HL-60 (cell line): ENCODE measurements at regions not wholly inside any gene's neighbourhood (a gene's known extent, or its start where the extent isn't known, plus 50 kb on each side); places are given as distances from the start of the nearest gene placed in this dataset.

Experiments used
- CTCF ChIP-seq: IDR thresholded peaks from one replicate; pipeline ENCODE4 v1.5.1; 2011; ENCODE audit warnings: low read length, control low read depth, inconsistent platforms; ENCODE audit not compliant: insufficient read depth
- POLR2AphosphoS5 ChIP-seq: IDR thresholded peaks from 2 replicates; pipeline ENCODE4 v1.6.1; 2012; ENCODE audit warnings: low read depth
- TF ChIP-seq, protein P1 (sequence below): IDR thresholded peaks from 2 replicates; pipeline ENCODE4 v1.6.1; 2012; ENCODE audit warnings: low read depth; ENCODE audit not compliant: insufficient replicate concordance

- no peak for TF ChIP-seq POLR2AphosphoS5
- TF ChIP-seq, protein P1, sequence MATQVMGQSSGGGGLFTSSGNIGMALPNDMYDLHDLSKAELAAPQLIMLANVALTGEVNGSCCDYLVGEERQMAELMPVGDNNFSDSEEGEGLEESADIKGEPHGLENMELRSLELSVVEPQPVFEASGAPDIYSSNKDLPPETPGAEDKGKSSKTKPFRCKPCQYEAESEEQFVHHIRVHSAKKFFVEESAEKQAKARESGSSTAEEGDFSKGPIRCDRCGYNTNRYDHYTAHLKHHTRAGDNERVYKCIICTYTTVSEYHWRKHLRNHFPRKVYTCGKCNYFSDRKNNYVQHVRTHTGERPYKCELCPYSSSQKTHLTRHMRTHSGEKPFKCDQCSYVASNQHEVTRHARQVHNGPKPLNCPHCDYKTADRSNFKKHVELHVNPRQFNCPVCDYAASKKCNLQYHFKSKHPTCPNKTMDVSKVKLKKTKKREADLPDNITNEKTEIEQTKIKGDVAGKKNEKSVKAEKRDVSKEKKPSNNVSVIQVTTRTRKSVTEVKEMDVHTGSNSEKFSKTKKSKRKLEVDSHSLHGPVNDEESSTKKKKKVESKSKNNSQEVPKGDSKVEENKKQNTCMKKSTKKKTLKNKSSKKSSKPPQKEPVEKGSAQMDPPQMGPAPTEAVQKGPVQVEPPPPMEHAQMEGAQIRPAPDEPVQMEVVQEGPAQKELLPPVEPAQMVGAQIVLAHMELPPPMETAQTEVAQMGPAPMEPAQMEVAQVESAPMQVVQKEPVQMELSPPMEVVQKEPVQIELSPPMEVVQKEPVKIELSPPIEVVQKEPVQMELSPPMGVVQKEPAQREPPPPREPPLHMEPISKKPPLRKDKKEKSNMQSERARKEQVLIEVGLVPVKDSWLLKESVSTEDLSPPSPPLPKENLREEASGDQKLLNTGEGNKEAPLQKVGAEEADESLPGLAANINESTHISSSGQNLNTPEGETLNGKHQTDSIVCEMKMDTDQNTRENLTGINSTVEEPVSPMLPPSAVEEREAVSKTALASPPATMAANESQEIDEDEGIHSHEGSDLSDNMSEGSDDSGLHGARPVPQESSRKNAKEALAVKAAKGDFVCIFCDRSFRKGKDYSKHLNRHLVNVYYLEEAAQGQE: no peak
- TF ChIP-seq CTCF: no peak
Observed at GRCh38 chr10:43960135-43960415, 311.4 kb upstream of the ZNF32 start.
